ENCODE measurements at regions not wholly inside any gene's neighbourhood (a gene's known extent, or its start where the extent isn't known, plus 50 kb on each side); places are given as distances from the start of the nearest gene placed in this dataset.

GRCh38 chr1:106290805-106291501, 765.5 kb upstream of the PRMT6 start:
- no peak overlapping the region for H4K91ac ChIP-seq (ENCODE audit: insufficient read length, low read depth, low read length)
- no peak overlapping the region for H2AFZ ChIP-seq (ENCODE audit: low read length)
- H3K79me2 ChIP-seq (ENCODE audit: insufficient read depth, low read length), result no peaks in the 10 kb centered on the region
- H4K20me1 ChIP-seq (ENCODE audit: control insufficient read depth, insufficient read depth, insufficient read length), result no peaks in the 10 kb centered on the region
- Mint-ChIP-seq H3K4me3 (no peak overlapping the region), H3K4me1 (peaks cover 11 to 13% of the 10 kb centered on the region in 2 experiments), H3K27ac (no peak overlapping the region), H3K9me3 (no peaks in the 10 kb centered on the region), H3K36me3 (ENCODE audit: insufficient read depth in 1 of 3, low read depth in 3 of 3) (no peaks in the 10 kb centered on the region), H3K27me3 (ENCODE audit: low read depth) (no peaks in the 10 kb centered on the region)
- H3T11ph ChIP-seq (ENCODE audit: low read length), result no peak overlapping the region
- H2BK12ac ChIP-seq (ENCODE audit: insufficient read length, low read depth, low read length), result no peak overlapping the region
- H3K18ac ChIP-seq (ENCODE audit: insufficient read length, low read depth, low read length), result no peak overlapping the region
- no peak overlapping the region for H2AK5ac ChIP-seq (ENCODE audit: insufficient read length, low read length)
- H3K14ac ChIP-seq (ENCODE audit: insufficient read depth, low read length), result no peak overlapping the region
- no peak overlapping the region for H2BK20ac ChIP-seq (ENCODE audit: low read depth, low read length, poor library complexity, severe bottlenecking)
- no peak overlapping the region for H2BK5ac ChIP-seq (ENCODE audit: insufficient read length, low read length)
- no peak overlapping the region for H3K4me2 ChIP-seq (ENCODE audit: insufficient read depth, insufficient read length, low read length)
- no peaks in the 10 kb centered on the region; the same call in 1 of the 2 replicates for H3K4me1 ChIP-seq (ENCODE audit: insufficient read depth, low read length)
- H2BK120ac ChIP-seq (ENCODE audit: low read depth, low read length, poor library complexity, severe bottlenecking), result no peak overlapping the region
- no CpG with 5 or more reads among the region's 13 CpGs for WGBS (ENCODE audit: extremely low coverage, insufficient read length, low lambda C conversion rate)
- no peak overlapping the region for H2BK15ac ChIP-seq (ENCODE audit: low read depth, low read length)
- no peak overlapping the region for H4K5ac ChIP-seq (ENCODE audit: insufficient read length, low read depth, low read length)
- no peaks in the 10 kb centered on the region for H3K27me3 ChIP-seq (ENCODE audit: insufficient read depth, low read length)
- no peak for DNase-seq
- H3K9ac ChIP-seq (ENCODE audit: extremely low read depth, insufficient read length, low read length), result no peak overlapping the region
- H3K4ac ChIP-seq (ENCODE audit: low read depth, low read length), result no peak overlapping the region
- H3K23me2 ChIP-seq (ENCODE audit: insufficient read length, low read depth, low read length, poor library complexity, severe bottlenecking), result no peaks in the 10 kb centered on the region
- H3K56ac ChIP-seq (ENCODE audit: insufficient read length, low read depth, low read length), result no peak overlapping the region
- H3K79me1 ChIP-seq (ENCODE audit: insufficient read depth, low read depth, low read length, poor library complexity, severe bottlenecking), result no peaks in the 10 kb centered on the region
- H3K27ac ChIP-seq (ENCODE audit: insufficient read length, low read depth, low read length), result no peak overlapping the region
- TF ChIP-seq, protein P1, sequence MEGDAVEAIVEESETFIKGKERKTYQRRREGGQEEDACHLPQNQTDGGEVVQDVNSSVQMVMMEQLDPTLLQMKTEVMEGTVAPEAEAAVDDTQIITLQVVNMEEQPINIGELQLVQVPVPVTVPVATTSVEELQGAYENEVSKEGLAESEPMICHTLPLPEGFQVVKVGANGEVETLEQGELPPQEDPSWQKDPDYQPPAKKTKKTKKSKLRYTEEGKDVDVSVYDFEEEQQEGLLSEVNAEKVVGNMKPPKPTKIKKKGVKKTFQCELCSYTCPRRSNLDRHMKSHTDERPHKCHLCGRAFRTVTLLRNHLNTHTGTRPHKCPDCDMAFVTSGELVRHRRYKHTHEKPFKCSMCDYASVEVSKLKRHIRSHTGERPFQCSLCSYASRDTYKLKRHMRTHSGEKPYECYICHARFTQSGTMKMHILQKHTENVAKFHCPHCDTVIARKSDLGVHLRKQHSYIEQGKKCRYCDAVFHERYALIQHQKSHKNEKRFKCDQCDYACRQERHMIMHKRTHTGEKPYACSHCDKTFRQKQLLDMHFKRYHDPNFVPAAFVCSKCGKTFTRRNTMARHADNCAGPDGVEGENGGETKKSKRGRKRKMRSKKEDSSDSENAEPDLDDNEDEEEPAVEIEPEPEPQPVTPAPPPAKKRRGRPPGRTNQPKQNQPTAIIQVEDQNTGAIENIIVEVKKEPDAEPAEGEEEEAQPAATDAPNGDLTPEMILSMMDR (conservative IDR thresholded peaks at IDR 0.05), result no peak
- no peak overlapping the region for H3K23ac ChIP-seq (ENCODE audit: insufficient read length, low read depth, low read length)
- H4K8ac ChIP-seq (replicated peaks; ENCODE audit: insufficient read length, low read depth, low read length), result no peak overlapping the region
- no peaks in the 10 kb centered on the region for H3K9me3 ChIP-seq (ENCODE audit: control insufficient read depth, low read depth, low read length)

Data from H9 (cell line).